ENCODE measurements at regions not wholly inside any gene's neighbourhood (a gene's known extent, or its start where the extent isn't known, plus 50 kb on each side); places are given as distances from the start of the nearest gene placed in this dataset.

GRCh38 chr4:179843370-179843769 lies 2399.8 kb upstream of the TENM3 start:
- H3K79me2 ChIP-seq (ENCODE audit: low read length), result no peaks in the 10 kb centered on the region
- H3K4me1 ChIP-seq (ENCODE audit: low read length), result no peaks in the 10 kb centered on the region
- no peak overlapping the region for H3K9ac ChIP-seq (ENCODE audit: low read length)
- H3K4me3 ChIP-seq (ENCODE audit: low read length), result no peak overlapping the region
- TF ChIP-seq EZH2phosphoT487 (IDR thresholded peaks at IDR 0.05; ENCODE audit: low read length), result no peak
- no peak for TF ChIP-seq CTCF (IDR thresholded peaks at IDR 0.05; ENCODE audit: low read length)
- no peak for TF ChIP-seq EZH2 (optimal IDR thresholded peaks at IDR 0.05; ENCODE audit: low read depth, low read length)
- no peak for DNase-seq
- no peak overlapping the region for H2AFZ ChIP-seq (ENCODE audit: low read length)
- no peaks in the 10 kb centered on the region for H3K27me3 ChIP-seq (replicated peaks; ENCODE audit: insufficient read depth, low read length)
- no peaks in the 10 kb centered on the region for H3K9me2 ChIP-seq (replicated peaks; ENCODE audit: insufficient read depth, low read length)
- H3K36me3 ChIP-seq (replicated peaks; ENCODE audit: insufficient read depth, low read length), result no peaks in the 10 kb centered on the region
- no peaks in the 10 kb centered on the region for H3K9me3 ChIP-seq (replicated peaks; ENCODE audit: insufficient read depth, low read length)
- no peaks in the 10 kb centered on the region for H4K20me1 ChIP-seq (ENCODE audit: insufficient read depth, low read length)
- no peaks in the 10 kb centered on the region for H3F3A ChIP-seq (ENCODE audit: insufficient read depth, low read length)
- no peak overlapping the region for H3K4me2 ChIP-seq (ENCODE audit: low read depth, low read length)
- H3K27ac ChIP-seq (ENCODE audit: low read length), result no peak overlapping the region

GRCh38 chr4:179855469-179855868 lies 2387.7 kb upstream of the TENM3 start:
- DNase-seq, result no peak
- TF ChIP-seq CTCF (IDR thresholded peaks at IDR 0.05; ENCODE audit: low read length) (no peak), EZH2 (optimal IDR thresholded peaks at IDR 0.05; ENCODE audit: low read depth, low read length) (no peak), EZH2phosphoT487 (IDR thresholded peaks at IDR 0.05; ENCODE audit: low read length) (no peak)
- H3K79me2 ChIP-seq (ENCODE audit: low read length), result no peaks in the 10 kb centered on the region
- H3K4me2 ChIP-seq (ENCODE audit: low read depth, low read length), result no peak overlapping the region
- H4K20me1 ChIP-seq (ENCODE audit: insufficient read depth, low read length), result no peaks in the 10 kb centered on the region
- H2AFZ ChIP-seq (ENCODE audit: low read length), result no peak overlapping the region
- no peaks in the 10 kb centered on the region for H3K27me3 ChIP-seq (replicated peaks; ENCODE audit: insufficient read depth, low read length)
- H3K9me3 ChIP-seq (replicated peaks; ENCODE audit: insufficient read depth, low read length), result no peaks in the 10 kb centered on the region
- no peak overlapping the region for H3K4me3 ChIP-seq (ENCODE audit: low read length)
- H3K4me1 ChIP-seq (ENCODE audit: low read length), result no peaks in the 10 kb centered on the region
- no peaks in the 10 kb centered on the region for H3K9me2 ChIP-seq (replicated peaks; ENCODE audit: insufficient read depth, low read length)
- H3K36me3 ChIP-seq (replicated peaks; ENCODE audit: insufficient read depth, low read length), result no peaks in the 10 kb centered on the region
- no peak overlapping the region for H3K9ac ChIP-seq (ENCODE audit: low read length)
- no peaks in the 10 kb centered on the region for H3F3A ChIP-seq (ENCODE audit: insufficient read depth, low read length)
- H3K27ac ChIP-seq (ENCODE audit: low read length), result no peak overlapping the region

GRCh38 chr4:179858221-179858620 lies 2385.0 kb upstream of the TENM3 start:
- Histone ChIP-seq H3K27ac (ENCODE audit: low read length) (no peak overlapping the region), H3K9me2 (replicated peaks; ENCODE audit: insufficient read depth, low read length) (no peaks in the 10 kb centered on the region), H3K79me2 (ENCODE audit: low read length) (no peaks in the 10 kb centered on the region), H3K9me3 (replicated peaks; ENCODE audit: insufficient read depth, low read length) (no peaks in the 10 kb centered on the region), H3K4me1 (ENCODE audit: low read length) (no peaks in the 10 kb centered on the region), H4K20me1 (ENCODE audit: insufficient read depth, low read length) (no peaks in the 10 kb centered on the region), H3K9ac (ENCODE audit: low read length) (no peak overlapping the region), H2AFZ (ENCODE audit: low read length) (no peak overlapping the region), H3K4me2 (ENCODE audit: low read depth, low read length) (no peak overlapping the region), H3F3A (ENCODE audit: insufficient read depth, low read length) (no peaks in the 10 kb centered on the region), H3K36me3 (replicated peaks; ENCODE audit: insufficient read depth, low read length) (no peaks in the 10 kb centered on the region), H3K4me3 (ENCODE audit: low read length) (no peak overlapping the region), H3K27me3 (replicated peaks; ENCODE audit: insufficient read depth, low read length) (no peaks in the 10 kb centered on the region)
- TF ChIP-seq CTCF (IDR thresholded peaks at IDR 0.05; ENCODE audit: low read length) (no peak), EZH2phosphoT487 (IDR thresholded peaks at IDR 0.05; ENCODE audit: low read length) (no peak), EZH2 (optimal IDR thresholded peaks at IDR 0.05; ENCODE audit: low read depth, low read length) (no peak)
- no peak for DNase-seq

Data from MM.1S (cell line).